ENCODE measurements at regions not wholly inside any gene's neighbourhood (a gene's known extent, or its start where the extent isn't known, plus 50 kb on each side); places are given as distances from the start of the nearest gene placed in this dataset.
"Not testable (repeated sequence)": the region's sequence is repeated elsewhere in the genome, so short reads cannot be mapped to it uniquely, and the experiment has no call there.

GRCh38 chr4:187695531-187695930 is 300.0 kb upstream of the ZFP42 start:
- not testable (repeated sequence) for DNase-seq

GRCh38 chr4:187711586-187711985 is 284.0 kb upstream of the ZFP42 start:
- no peak for DNase-seq

- DNase-seq = no peak
Measured at GRCh38 chr4:187714957-187715356, 280.6 kb upstream of the ZFP42 start.

- no peak for DNase-seq
Measured at GRCh38 chr4:187715466-187715865, 280.1 kb upstream of the ZFP42 start.

GRCh38 chr4:187724456-187724855 is 271.1 kb upstream of the ZFP42 start:
- no peak for DNase-seq

- DNase-seq = no peak
Measured at GRCh38 chr4:187726485-187726884, 269.1 kb upstream of the ZFP42 start.

GRCh38 chr4:187732524-187732923 is 263.0 kb upstream of the ZFP42 start:
- no peak for DNase-seq

- DNase-seq = no peak
Measured at GRCh38 chr4:187739771-187740170, 255.8 kb upstream of the ZFP42 start.

- DNase-seq = no peak
Measured at GRCh38 chr4:187744911-187745310, 250.7 kb upstream of the ZFP42 start.

- DNase-seq = not testable (repeated sequence)
Measured at GRCh38 chr4:187750652-187751051, 244.9 kb upstream of the ZFP42 start.

GRCh38 chr4:187767158-187767557 is 228.4 kb upstream of the ZFP42 start:
- DNase-seq = no peak

GRCh38 chr4:187767687-187768086 is 227.9 kb upstream of the ZFP42 start:
- no peak for DNase-seq

- DNase-seq = no peak
Measured at GRCh38 chr4:187770345-187770744, 225.2 kb upstream of the ZFP42 start.

- no peak for DNase-seq
Measured at GRCh38 chr4:187777954-187778353, 217.6 kb upstream of the ZFP42 start.

- no peak for DNase-seq
Measured at GRCh38 chr4:187780070-187780469, 215.5 kb upstream of the ZFP42 start.

GRCh38 chr4:187782286-187782824 is 213.2 kb upstream of the ZFP42 start:
- no peak for DNase-seq

GRCh38 chr4:187786190-187786589 is 209.4 kb upstream of the ZFP42 start:
- DNase-seq = no peak

- no peak for DNase-seq
Measured at GRCh38 chr4:187789078-187789477, 206.5 kb upstream of the ZFP42 start.

GRCh38 chr4:187795737-187796136 is 199.8 kb upstream of the ZFP42 start:
- DNase-seq = no peak

GRCh38 chr4:187798385-187798784 is 197.2 kb upstream of the ZFP42 start:
- no peak for DNase-seq

- DNase-seq = no peak
Measured at GRCh38 chr4:187799735-187800134, 195.8 kb upstream of the ZFP42 start.

- DNase-seq = no peak
Measured at GRCh38 chr4:187811591-187811990, 184.0 kb upstream of the ZFP42 start.

- no peak for DNase-seq
Measured at GRCh38 chr4:187814737-187815465, 180.7 kb upstream of the ZFP42 start.

GRCh38 chr4:187826725-187827124 is 168.8 kb upstream of the ZFP42 start:
- DNase-seq = no peak

- DNase-seq = no peak
Measured at GRCh38 chr4:187827631-187828030, 167.9 kb upstream of the ZFP42 start.
